Psoas muscle (tissue), 7 donors: ENCODE measurements at regions not wholly inside any gene's neighbourhood (a gene's known extent, or its start where the extent isn't known, plus 50 kb on each side); places are given as distances from the start of the nearest gene placed in this dataset.

ENCODE experiments used
- ATAC-seq, 4 donors: fragments of 200-7000 bp; cut with Tn5 transposase; one replicate each; pipeline ENCODE4 v1.9.1; 2020; ENCODE audit warnings: moderate library complexity in 3 of 4, mild to moderate bottlenecking in 2 of 4
- DNase-seq, 2 donors: peaks; one replicate each; pipeline ENCODE4 v3.0.0-alpha.2; 2020
- H3K27ac ChIP-seq: fragments of 200-600 bp; one replicate; pipeline ENCODE4 v1.8.0; 2022
- H3K27me3 ChIP-seq, 3 donors: fragments of 200-600 bp in 1 of 3; one replicate each; pipeline versions ENCODE4 v1.6.1 to v1.8.0; 2013 to 2022; ENCODE audit warnings: low read length in 2 of 3, mild to moderate bottlenecking in 2 of 3, moderate library complexity in 1 of 3; ENCODE audit not compliant: insufficient read depth in 3 of 3
- H3K36me3 ChIP-seq, 2 donors: fragments of 200-600 bp in 1 of 2; one replicate each; pipeline versions ENCODE4 v1.6.1 to v1.8.0; 2013 to 2022; ENCODE audit warnings: low read depth in 1 of 2, mild to moderate bottlenecking in 1 of 2, moderate library complexity in 1 of 2; ENCODE audit not compliant: insufficient read depth in 1 of 2
- H3K4me1 ChIP-seq: fragments of 200-600 bp; one replicate; pipeline ENCODE4 v1.8.0; 2022
- H3K4me3 ChIP-seq: fragments of 200-600 bp; one replicate; pipeline ENCODE4 v1.8.0; 2022; ENCODE audit warnings: mild to moderate bottlenecking
- H3K9me3 ChIP-seq: fragments of 200-600 bp; one replicate; pipeline ENCODE4 v1.8.0; 2022
- CTCF ChIP-seq: fragments of 200-600 bp; IDR thresholded peaks from one replicate; pipeline ENCODE4 v1.8.0; 2022; ENCODE audit warnings: antibody characterized with exemption
- WGBS, 3 donors: extraction: QIAGEN DNeasy Blood & Tissue Kit; methylation state at CpG; one replicate each; pipeline versions ENCODE4 v1.1.6 to v1.1.7; 2013; 5-methylcytosine and 5-hydroxymethylcytosine counted together
- intact Hi-C, 2 donors: fragments of 100-400 bp; cut with DNase I; formaldehyde crosslinking; loops; one replicate each; pipeline versions ENCODE4 v1.11.0 to v1.14.2; 2022
- donor health status: healthy with polysubstance abuse.
- donor health status: DM: no; HTN: no; CAD: no; lungs with moderate emphysema.
- donor health status: Bipolar disorder and iron deficiency.
- donor health status: healthy.
- donor health status: DM: yes; HTN: yes; CAD: no.
- donor health status: DM: no; HTN: no; CAD: no.
- donor health status: DM: yes; HTN: yes; CAD: no.

- Histone ChIP-seq H3K27ac (no peak overlapping the region), H3K4me1 (no peaks in the 10 kb centered on the region), H3K4me3 (no peak overlapping the region), H3K36me3 (no peaks in the 10 kb centered on the region), H3K27me3 (no peaks in the 10 kb centered on the region), H3K9me3 (no peaks in the 10 kb centered on the region)
- 66 to 77% (median 71%) methylated on average over 1 of the region's 1 CpG for WGBS, 3 donors
- no peak for TF ChIP-seq CTCF
- DNase-seq (no peak), ATAC-seq (no peak)
- intact Hi-C loops = no loop called here
Measured at GRCh38 chr2:49598231-49598630, 443.9 kb upstream of the FSHR start.

GRCh38 chr2:49585921-49586320, 431.6 kb upstream of the FSHR start:
- intact Hi-C loops = no loop called here
- TF ChIP-seq CTCF = no peak
- Histone ChIP-seq H3K4me3 (no peak overlapping the region), H3K27ac (no peak overlapping the region), H3K9me3 (no peaks in the 10 kb centered on the region), H3K27me3 (no peaks in the 10 kb centered on the region), H3K4me1 (no peaks in the 10 kb centered on the region), H3K36me3 (no peaks in the 10 kb centered on the region)
- DNase-seq (no peak), ATAC-seq (no peak)
- WGBS, 3 donors = 87 to 90% (median 88%) methylated on average over 3 of the region's 3 CpGs

GRCh38 chr2:49582946-49583345, 428.6 kb upstream of the FSHR start:
- Histone ChIP-seq H3K9me3 (no peaks in the 10 kb centered on the region), H3K27ac (no peak overlapping the region), H3K36me3 (no peaks in the 10 kb centered on the region), H3K27me3 (no peaks in the 10 kb centered on the region), H3K4me3 (no peak overlapping the region), H3K4me1 (no peaks in the 10 kb centered on the region)
- WGBS, 3 donors = 15 to 21% (median 15%) methylated on average over 5 of the region's 5 CpGs
- intact Hi-C loops = no loop called here
- ATAC-seq (no peak), DNase-seq (no peak)
- no peak for TF ChIP-seq CTCF

GRCh38 chr2:49577041-49577440, 422.7 kb upstream of the FSHR start:
- TF ChIP-seq CTCF = no peak
- no peak overlapping the region for H3K4me3 ChIP-seq
- H3K36me3 ChIP-seq = no peaks in the 10 kb centered on the region
- H3K4me1 ChIP-seq = no peaks in the 10 kb centered on the region
- H3K9me3 ChIP-seq = no peaks in the 10 kb centered on the region
- intact Hi-C loops = no loop called here
- no peak overlapping the region for H3K27ac ChIP-seq
- 39 to 40% (median 39%) methylated on average over 1 of the region's 1 CpG for WGBS, 3 donors
- DNase-seq (no peak), ATAC-seq (no peak)
- no peaks in the 10 kb centered on the region for H3K27me3 ChIP-seq

- intact Hi-C loops = no loop called here
- no peak overlapping the region for H3K4me3 ChIP-seq
- no peak for TF ChIP-seq CTCF
- H3K9me3 ChIP-seq = no peaks in the 10 kb centered on the region
- no peaks in the 10 kb centered on the region for H3K4me1 ChIP-seq
- no peak for ATAC-seq
- no peaks in the 10 kb centered on the region for H3K36me3 ChIP-seq
- 67 to 86% (median 74%) methylated on average over 1 of the region's 1 CpG for WGBS, 3 donors
- no peaks in the 10 kb centered on the region for H3K27me3 ChIP-seq
- H3K27ac ChIP-seq = no peak overlapping the region
- DNase-seq = no peak
Measured at GRCh38 chr2:49569176-49569575, 414.9 kb upstream of the FSHR start.
